SK-N-SH (cell line): ENCODE measurements at regions not wholly inside any gene's neighbourhood (a gene's known extent, or its start where the extent isn't known, plus 50 kb on each side); places are given as distances from the start of the nearest gene placed in this dataset.

Experiments used
- CTCF ChIP-seq: fragments of 200-600 bp; sonication (generic); IDR thresholded peaks from 2 replicates; pipeline ENCODE4 v1.6.1; 2017; ENCODE audit warnings: antibody characterized with exemption, mild to moderate bottlenecking, moderate library complexity
- GATA2 ChIP-seq: sonication (generic); formaldehyde crosslinking; IDR thresholded peaks from 2 replicates; pipeline ENCODE4 v1.5.0; 2020; ENCODE audit warnings: mild to moderate bottlenecking, missing genetic modification reagents
- MAX ChIP-seq: IDR thresholded peaks from 2 replicates; pipeline ENCODE4 v1.4.0; 2012; ENCODE audit warnings: low read depth
- POLR2AphosphoS5 ChIP-seq: IDR thresholded peaks from 2 replicates; pipeline ENCODE4 v1.6.1; 2012; ENCODE audit warnings: low read depth, low read length
- REST ChIP-seq: IDR thresholded peaks from 2 replicates; pipeline ENCODE4 v1.6.1; 2012; ENCODE audit warnings: mild to moderate bottlenecking, low read depth, low read length, moderate library complexity
- RFX5 ChIP-seq: IDR thresholded peaks from 2 replicates; pipeline ENCODE4 v1.6.1; 2012; ENCODE audit warnings: mild to moderate bottlenecking, improper control_type of control experiment, low read length
- TCF12 ChIP-seq: IDR thresholded peaks from 2 replicates; pipeline ENCODE4 v1.4.0; 2012
- TEAD4 ChIP-seq: IDR thresholded peaks from 2 replicates; pipeline ENCODE4 v1.4.0; 2012; ENCODE audit warnings: mild to moderate bottlenecking, borderline replicate concordance; ENCODE audit not compliant: insufficient read depth

- no peak for TF ChIP-seq CTCF
- no peak for TF ChIP-seq RFX5
- TF ChIP-seq GATA2 (CRISPR knock-in tag): no peak
- TF ChIP-seq MAX: no peak
- no peak for TF ChIP-seq TCF12
- TF ChIP-seq REST: no peak
- TF ChIP-seq POLR2AphosphoS5: no peak
- no peak for TF ChIP-seq TEAD4
These were observed 350.2 kb downstream of the TYW1 start for GRCh38 chr7:67346876-67347275.
